ACHN (cell line): ENCODE measurements at regions not wholly inside any gene's neighbourhood (a gene's known extent, or its start where the extent isn't known, plus 50 kb on each side); places are given as distances from the start of the nearest gene placed in this dataset.
A peak's percentile ranks its signal among the peaks of the same experiment; 100 is the strongest.

Experiments used
- DNase-seq: peaks from one replicate; pipeline ENCODE4 v3.0.0-alpha.2; 2015
- in situ Hi-C: cut with HindIII; loops from 2 replicates; pipeline ENCODE4 v1.10.0; 2017; ENCODE audit warnings: low sequenced_read_pairs, low pct_ligation_motif_present, low pct_unique_long_range_greater_than_20kb

DNA sequence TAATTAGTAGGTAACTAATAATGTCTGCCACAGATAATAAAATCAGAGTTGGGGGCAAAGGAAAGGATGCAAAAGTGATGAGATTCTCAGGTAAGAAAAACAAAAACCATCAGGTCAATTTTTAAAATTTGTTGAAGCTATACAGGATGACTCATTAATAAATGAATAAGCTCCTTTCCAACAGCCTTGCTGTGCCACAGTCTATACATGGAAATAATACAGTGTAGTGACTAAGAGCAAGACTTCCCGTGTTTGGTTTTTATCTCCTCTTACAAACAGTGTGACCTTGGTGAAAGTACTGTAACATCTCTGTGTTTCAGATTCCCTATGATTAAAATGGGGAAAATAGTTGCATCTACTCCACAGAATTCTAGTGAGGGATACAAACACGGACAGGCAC, 331.6 kb downstream of the PYDC2 start:
- no peak for DNase-seq
- in situ Hi-C loops: no loop called here

- in situ Hi-C loops: no loop called here
- DNase-seq: no peak
Measured at GRCh38 chr3:191795196-191795595, 334.2 kb downstream of the PYDC2 start.

GRCh38 chr3:191797271-191797670, 336.3 kb downstream of the PYDC2 start:
- DNase-seq: no peak
- in situ Hi-C loops: no loop called here

DNA sequence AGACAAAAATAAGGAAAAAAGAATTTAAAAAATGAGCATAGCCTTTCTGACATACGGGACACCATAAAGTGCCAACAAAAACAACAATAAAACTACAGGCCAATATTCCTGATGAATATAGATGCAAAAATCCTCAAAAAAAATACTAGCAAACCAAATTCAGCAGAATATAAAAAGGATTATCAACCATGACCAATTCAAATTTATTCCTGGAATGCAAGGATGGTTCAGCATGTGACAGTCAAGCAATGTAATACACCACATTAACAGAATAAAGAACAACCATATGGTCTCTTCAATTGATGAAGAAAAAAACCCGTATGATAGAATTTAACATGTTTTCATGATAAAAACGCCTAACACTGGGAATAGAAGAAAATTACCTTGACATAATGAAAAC, 341.7 kb downstream of the PYDC2 start:
- no peak for DNase-seq
- in situ Hi-C loops: no loop called here

GRCh38 chr3:191804935-191805334, 344.0 kb downstream of the PYDC2 start:
- DNase-seq: no peak
- in situ Hi-C loops: no loop called here

DNA sequence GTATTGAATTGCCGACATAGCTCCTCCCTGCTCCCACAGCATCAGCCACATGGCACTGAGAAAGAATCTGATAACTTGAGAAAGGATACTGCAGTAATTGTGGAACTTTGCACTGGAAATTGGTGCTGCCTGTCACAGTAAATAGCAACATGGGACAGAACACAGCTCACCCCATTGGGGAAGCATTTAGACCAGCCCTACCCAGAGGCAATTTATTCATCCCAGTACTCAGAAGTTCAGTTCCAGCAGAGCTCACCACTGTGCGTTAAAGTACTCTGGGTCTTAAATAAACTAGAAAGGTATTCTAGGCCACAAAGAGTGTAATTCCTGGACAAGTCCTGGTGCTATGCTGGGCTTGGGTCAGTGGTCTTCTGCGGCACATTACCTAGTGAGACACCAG, 347.1 kb downstream of the PYDC2 start:
- DNase-seq: no peak
- in situ Hi-C loops: no loop called here

GRCh38 chr3:191809326-191809949, 348.5 kb downstream of the PYDC2 start:
- in situ Hi-C loops: no loop called here
- DNase-seq: peak; percentile 26

DNA sequence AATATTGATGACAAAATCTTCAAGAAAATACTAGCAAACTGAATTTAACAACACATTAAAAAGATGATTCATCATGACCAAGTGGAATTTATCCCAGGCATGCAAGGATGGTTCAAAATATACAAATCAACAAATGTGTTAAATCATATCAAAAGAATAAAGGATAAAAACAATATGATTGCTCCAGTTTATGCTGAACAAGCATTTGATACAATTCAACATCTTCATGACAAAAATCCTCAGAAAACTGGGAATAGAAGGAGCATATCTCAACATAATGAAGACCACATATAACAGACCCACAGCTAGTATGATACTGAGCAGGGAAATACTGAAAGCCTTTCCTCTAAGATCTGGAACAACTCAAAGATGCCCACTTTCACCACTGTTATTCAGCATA, 352.3 kb downstream of the PYDC2 start:
- no peak for DNase-seq
- in situ Hi-C loops: no loop called here

GRCh38 chr3:191848818-191849217, 387.9 kb downstream of the PYDC2 start:
- in situ Hi-C loops: no loop called here
- no peak for DNase-seq

DNA sequence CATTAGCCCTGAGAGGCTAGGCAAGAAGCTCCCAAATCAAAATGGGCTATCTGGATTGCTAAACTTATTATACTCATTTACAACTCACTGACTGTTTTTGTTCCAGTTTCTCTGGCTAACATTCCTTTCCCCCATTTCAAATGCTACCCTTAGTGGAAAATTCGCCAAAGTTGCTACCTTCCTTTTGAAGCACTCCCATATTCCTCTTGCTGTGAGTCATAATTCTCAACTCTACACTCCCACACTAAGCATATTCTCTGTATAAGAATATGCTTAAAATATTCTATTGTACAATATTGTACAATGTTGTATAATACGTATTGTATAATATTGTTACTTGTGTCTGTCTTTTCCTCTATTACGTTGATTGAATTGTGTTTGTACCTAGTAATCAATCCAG, 398.6 kb downstream of the PYDC2 start:
- no peak for DNase-seq
- in situ Hi-C loops: no loop called here

- in situ Hi-C loops: no loop called here
- no peak for DNase-seq
Measured at GRCh38 chr3:191869738-191870415, 408.9 kb downstream of the PYDC2 start.

DNA sequence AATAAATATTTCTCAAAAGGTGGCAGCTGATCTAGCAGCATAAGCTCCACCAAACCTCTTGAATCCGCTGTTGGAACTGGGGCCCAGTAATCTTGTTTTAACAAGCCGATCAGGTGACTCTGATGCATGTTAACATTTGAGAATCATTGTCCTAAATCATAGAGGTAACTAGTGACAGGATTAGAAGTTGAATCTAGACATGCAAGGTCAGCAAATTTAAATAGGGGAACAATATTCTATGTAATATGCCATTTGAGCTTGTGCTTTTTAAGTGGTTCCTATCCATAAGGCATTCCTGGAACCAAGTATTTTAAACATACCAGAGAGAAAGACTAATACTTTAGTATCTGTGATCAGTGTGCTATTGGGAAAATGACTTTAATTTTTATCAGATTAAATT, 412.8 kb downstream of the PYDC2 start:
- no peak for DNase-seq
- in situ Hi-C loops: no loop called here

GRCh38 chr3:191882289-191882688, 421.3 kb downstream of the PYDC2 start:
- DNase-seq: peak; percentile 8
- in situ Hi-C loops: no loop called here

- DNase-seq: no peak
- in situ Hi-C loops: no loop called here
Measured at GRCh38 chr3:191884132-191884531, 423.2 kb downstream of the PYDC2 start.

GRCh38 chr3:191889106-191889505, 428.1 kb downstream of the PYDC2 start:
- in situ Hi-C loops: no loop called here

DNA sequence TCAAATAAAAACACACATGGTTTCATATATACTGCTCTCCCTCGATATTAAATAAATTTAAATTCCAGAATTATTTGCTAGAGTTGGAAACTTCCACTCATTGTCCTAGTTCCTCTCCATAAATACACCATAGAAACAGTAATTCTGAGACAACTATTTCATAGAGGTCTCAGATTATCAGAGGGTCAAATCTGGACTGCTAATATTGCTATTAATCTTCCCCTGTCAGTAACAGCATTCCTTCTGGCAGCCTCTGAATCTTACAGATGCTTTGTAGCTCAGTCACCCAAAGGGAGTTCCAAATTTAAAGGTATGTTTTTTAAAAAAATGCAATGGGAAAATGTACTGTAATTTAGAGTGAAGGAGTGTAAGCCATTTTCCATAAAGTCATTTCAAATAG, 428.8 kb downstream of the PYDC2 start:
- in situ Hi-C loops: no loop called here
- DNase-seq: no peak

More at GRCh38 chr3:191889106-191889505, 428.1 kb downstream of the PYDC2 start:
- no peak for DNase-seq

- no peak for DNase-seq
- in situ Hi-C loops: no loop called here
Measured at GRCh38 chr3:191894406-191894805, 433.4 kb downstream of the PYDC2 start.

- in situ Hi-C loops: no loop called here
- DNase-seq: peak; percentile 30
Measured at GRCh38 chr3:191901741-191902140, 440.8 kb downstream of the PYDC2 start.

DNA sequence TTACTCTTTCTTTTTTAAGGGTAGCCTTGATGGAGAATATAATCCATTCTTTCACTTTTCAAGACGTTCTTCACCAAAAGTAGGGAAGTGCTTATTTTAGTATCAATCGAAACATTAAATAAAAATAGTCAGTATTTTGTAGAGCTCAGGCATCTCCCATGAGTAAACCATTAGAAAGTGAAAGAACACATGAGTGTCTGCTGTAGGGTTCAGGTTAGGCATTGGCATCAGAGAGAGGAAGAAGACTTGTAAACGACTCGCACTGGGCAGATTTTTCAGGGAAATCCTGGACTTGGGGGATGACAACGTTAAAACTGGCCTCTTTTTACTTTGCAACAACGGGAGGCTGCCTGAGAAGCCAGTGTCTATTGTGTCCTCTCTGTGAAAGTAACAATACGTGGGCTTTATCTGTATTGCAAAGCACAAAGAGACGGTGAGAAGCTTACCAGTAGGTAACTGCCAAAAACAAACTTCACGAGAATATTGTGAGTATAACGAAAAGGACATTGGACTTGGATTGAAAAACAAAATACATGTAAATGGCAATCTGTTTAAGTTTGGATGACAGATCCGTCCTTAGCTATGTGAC, 451.7 kb downstream of the PYDC2 start:
- no peak for DNase-seq
- in situ Hi-C loops: no loop called here

GRCh38 chr3:191915712-191916111, 454.7 kb downstream of the PYDC2 start:
- in situ Hi-C loops: no loop called here
- no peak for DNase-seq
